B cell (primary cell): ENCODE measurements at regions not wholly inside any gene's neighbourhood (a gene's known extent, or its start where the extent isn't known, plus 50 kb on each side); places are given as distances from the start of the nearest gene placed in this dataset.

ENCODE experiments used
- CTCF ChIP-seq: fragments of 200-600 bp; IDR thresholded peaks from one replicate; pipeline ENCODE4 v1.8.0; 2022; ENCODE audit warnings: antibody characterized with exemption, mild to moderate bottlenecking
- EZH2 ChIP-seq: IDR thresholded peaks from 2 replicates; pipeline ENCODE4 v1.6.1; 2012; ENCODE audit warnings: borderline replicate concordance, low read depth, mild to moderate bottlenecking, moderate library complexity, low read length; ENCODE audit not compliant: insufficient read depth, poor library complexity, severe bottlenecking

GRCh38 chr10:43707770-43708169 is 59.1 kb upstream of the ZNF32 start:
- TF ChIP-seq CTCF (no peak), EZH2 (no peak)
